ENCODE measurements at regions not wholly inside any gene's neighbourhood (a gene's known extent, or its start where the extent isn't known, plus 50 kb on each side); places are given as distances from the start of the nearest gene placed in this dataset.

DNA sequence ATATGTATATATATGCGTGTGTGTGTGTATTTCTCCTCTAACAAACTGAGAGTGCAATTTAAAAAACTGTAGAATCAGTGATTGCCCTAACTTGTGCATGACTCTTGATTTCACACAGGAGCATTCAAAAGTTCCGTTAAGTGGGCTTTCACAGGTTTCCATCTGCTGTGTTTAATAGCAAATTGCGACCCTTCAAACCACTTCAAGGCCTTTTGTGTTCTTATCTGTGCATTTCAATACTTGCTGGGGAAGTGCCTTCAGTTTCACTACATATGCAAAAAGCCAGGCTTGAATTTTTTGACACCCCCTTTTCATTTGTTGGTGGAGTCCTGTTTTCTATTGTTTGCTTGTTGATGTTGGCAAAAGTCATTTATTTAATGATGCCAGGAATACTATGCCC lies 158.0 kb downstream of the TM9SF2 start:
- no peak for DNase-seq

DNA sequence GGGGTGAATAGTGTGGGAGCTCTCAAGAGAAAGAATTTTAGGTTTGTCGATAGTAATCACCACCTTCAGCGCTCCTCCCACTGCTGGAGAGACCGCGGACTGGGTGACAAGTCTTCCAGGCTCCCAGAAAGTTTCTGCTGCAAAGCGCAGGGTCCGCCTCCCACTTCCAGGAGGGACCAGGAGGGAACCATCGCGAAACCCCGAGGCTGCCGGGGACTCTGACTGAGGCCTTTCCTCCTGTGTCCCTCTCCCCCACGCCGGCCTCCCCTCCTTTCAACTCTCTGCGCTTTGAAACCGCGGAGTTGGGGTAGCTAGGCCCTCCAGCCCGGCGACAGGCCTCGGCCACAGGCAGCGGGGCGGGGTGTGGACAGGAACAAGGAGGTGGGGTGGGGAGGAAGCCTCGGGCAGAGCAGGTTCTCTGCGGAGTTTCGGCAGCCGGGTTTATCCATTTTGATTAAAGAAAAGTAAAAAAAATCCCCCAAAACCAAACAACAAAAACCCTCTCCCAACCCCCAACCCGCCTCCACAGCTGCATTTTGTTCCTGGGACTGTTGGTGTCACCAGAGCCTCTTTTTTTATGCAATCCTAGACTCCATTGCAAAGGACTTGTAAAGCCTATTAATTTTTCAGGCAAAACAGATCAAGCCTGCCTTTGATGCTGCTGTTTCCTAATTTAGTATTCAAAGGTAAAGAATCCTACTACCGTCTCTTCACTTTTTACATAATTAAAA lies 157.2 kb downstream of the TM9SF2 start:
- DNase-seq: peak; percentile 55

DNA sequence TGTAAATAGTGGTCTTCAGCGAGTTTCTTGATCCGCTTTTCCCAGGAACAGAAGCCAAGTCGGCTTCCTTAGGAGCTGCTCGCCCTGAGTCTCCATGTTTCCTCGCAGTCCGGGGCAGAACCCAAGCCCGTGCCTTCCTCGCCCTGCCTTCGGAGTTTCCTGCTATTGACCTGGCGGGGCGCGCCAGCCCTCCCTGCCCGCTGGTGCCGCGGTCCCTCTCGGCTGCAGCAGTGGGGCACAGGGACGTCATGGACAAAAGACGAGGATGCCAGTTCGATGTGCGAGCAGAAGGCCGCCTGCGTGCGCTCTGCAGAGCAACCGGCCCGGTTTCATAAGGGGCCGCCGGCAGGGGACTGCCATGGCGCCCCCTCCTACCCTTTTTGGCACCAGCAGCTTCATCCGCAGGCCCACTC lies 156.6 kb downstream of the TM9SF2 start:
- no peak for DNase-seq

DNA sequence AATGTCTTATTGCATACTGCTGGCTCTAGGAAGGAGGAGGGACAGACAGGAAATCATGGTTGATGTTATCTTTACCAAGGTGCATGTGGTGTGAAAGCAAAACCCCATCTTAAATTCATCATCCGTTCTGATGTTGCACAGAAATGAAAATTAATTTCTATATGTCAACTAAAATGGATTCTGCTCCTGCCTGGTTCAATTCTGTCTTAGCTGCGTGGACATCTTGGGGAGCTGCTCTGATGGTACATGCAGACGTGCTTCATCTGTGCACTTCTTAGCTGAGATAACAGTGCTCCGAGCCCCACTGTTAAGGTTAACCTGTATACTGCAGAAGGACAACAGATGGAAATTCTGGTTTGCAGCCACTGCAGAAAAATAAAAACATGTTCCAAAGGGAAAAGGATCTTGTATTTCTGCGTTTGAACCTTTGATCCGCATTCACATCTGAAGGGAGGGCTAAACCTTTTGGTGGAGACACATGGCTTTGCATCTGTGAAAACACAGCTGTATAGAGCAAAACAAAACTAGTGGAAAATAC lies 155.6 kb downstream of the TM9SF2 start:
- DNase-seq: peak; percentile 18

DNA sequence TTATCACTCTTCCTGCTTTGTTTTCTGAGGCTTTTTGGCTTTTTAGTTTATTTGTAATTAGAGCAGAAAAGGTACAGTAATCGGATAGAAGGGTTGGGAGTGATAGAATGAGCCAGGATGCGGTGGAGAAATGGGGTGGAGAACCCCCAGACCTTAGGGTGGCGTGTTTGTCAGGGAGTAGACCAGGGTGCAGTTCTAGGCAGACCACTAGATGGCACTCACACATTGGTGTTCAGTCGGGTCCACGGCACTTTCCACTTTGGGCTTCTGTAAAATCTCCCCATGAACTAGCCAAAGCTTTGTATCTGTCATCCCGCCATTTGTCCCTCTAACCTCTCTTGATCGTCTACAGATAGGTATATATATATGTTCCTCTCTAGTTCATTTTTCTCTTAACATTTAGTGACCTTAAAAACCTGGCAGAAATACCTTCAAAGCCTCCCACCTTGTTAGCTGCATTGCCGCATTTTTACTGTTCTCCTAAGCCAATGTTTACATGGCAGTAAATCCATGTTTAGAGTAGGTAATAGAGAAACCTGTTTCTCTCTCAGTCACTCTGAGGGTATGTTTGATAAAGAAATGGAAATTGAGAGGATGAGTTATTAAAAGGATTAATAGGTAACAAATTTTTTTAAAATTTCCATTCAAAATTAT lies 154.9 kb downstream of the TM9SF2 start:
- peak; percentile 75 for DNase-seq

DNA sequence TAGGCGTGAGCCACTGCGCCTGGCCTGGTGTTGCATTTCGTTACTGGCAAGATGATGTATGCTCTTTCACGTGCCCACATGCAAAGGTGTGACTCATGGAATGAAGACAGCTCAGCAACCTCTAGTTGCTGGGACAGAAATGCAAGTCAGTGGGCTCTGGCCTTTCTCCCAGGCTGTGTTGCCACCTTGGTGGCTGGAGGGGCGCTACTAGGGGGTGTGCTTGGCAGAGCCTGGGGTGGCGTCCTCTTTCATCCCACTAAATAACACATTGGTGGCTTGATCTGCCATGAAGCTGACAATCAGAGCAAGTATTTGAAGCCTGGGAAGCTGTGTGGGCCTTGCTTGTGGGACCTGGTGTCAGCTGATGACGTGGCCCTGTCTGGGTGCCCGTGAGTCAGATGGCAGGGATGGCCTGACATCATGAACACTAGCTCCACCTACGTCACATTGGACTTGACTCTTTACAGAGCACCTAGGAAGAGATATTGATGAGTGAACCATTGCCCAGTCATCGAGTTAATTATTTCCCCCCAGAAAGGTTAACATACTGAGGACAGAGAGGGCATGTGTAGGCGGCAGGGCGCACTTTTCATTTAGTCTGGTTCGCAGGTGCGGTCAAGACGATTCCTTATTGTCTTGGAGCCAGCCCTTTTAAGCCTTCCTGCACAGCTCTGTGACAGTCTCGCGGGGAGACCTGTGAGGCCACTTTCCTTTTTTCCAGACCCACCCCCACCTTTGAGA lies 154.2 kb downstream of the TM9SF2 start:
- no peak for DNase-seq

- no peak for DNase-seq
Observed at GRCh38 chr13:99654076-99654475, 152.8 kb downstream of the TM9SF2 start.

DNA sequence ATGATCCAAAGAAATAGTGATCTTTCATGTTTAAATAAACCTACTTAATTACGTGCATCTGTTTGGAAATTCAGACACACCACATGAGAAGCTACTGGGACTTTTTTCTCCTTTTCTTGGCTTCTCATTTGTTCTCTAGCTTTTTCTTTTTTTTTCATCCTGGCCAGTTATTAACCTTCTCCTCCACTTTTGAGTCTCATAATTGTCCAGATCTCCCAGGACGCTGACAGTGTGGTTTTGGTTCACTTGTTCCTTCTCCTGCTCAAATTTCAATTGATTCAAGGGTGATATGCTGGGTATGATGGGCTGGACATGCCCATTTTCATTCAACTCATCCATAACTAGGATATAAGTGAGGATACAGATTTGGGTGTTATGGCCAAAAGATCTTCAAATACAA lies 152.3 kb downstream of the TM9SF2 start:
- no peak for DNase-seq

- no peak for DNase-seq
Observed at GRCh38 chr13:99652901-99653300, 151.6 kb downstream of the TM9SF2 start.

DNA sequence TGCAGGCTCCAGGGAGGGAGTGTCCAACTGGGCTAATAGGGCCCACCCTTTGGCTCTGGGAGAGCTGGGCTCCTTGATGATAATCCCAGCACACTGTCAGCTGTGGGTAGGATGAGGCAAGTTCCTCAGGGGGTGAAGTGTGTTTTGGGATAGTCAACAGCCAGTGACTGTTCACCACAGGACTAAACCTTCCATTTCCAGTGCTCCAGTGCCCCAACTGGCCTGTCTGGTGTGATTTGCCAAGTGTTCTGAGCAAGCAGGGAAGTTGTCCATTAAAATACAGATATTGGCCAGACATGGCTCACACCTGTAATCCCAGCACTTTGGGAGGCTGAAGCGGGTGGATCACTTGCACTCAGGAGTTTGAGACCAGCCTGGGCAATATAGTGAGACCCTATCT lies 150.9 kb downstream of the TM9SF2 start:
- no peak for DNase-seq

GRCh38 chr13:99651016-99651415 lies 149.7 kb downstream of the TM9SF2 start:
- no peak for DNase-seq

GRCh38 chr13:99650410-99650809 lies 149.1 kb downstream of the TM9SF2 start:
- DNase-seq: no peak

- DNase-seq: no peak
Observed at GRCh38 chr13:99648927-99649326, 147.7 kb downstream of the TM9SF2 start.

DNA sequence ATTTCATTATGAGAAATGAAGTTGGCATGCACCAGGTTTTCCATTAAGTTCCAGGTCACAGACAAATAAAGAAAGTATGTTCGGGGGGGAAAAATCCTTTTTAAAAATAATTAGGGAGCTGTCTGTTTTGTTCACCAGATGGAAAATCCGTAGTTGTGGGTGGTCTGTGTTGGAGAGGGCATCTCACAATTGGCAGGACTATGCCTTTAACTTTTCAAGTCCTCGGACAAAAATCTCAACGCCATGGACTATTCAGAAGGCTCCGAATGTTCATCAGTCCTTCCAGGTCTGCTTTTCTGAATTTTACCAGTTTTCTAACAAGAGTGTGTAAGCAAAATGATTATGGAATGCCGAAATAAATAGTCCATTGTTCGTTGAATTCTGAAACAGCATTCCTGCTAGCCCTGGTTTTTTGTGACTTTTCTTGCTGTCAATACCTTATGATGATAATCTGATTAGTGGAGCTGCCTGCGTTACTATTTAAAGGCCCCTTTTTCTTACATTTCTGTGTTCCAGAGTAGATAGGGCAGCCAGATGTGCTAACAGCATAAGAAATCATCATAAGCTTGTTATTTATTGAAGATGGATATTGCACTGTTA lies 146.9 kb downstream of the TM9SF2 start:
- DNase-seq: no peak

- no peak for DNase-seq
Observed at GRCh38 chr13:99647596-99647985, 146.3 kb downstream of the TM9SF2 start.

GRCh38 chr13:99646866-99647595 lies 145.8 kb downstream of the TM9SF2 start:
- no peak for DNase-seq

GRCh38 chr13:99642841-99643240 lies 141.6 kb downstream of the TM9SF2 start:
- DNase-seq: no peak

DNA sequence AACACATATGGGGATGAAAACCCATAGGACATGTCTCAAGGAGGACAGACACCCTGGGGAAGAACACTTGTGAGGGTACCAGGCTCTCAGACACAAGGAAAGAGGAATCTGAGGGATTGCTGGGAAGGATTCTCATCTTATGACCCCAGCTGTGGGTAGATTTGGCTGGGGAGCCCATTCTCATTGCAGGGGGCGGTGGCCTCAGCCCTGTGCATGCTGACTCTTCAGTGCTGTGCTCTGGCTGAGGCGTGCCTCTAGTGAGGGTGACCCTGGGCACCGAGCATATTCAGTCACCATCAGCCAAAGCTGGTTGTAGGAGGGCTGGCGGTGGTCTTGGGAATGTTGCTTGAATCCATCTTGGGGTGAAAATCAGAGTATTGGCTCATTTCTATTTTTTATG lies 140.7 kb downstream of the TM9SF2 start:
- DNase-seq: no peak

- DNase-seq: no peak
Observed at GRCh38 chr13:99640260-99640659, 139.0 kb downstream of the TM9SF2 start.

DNA sequence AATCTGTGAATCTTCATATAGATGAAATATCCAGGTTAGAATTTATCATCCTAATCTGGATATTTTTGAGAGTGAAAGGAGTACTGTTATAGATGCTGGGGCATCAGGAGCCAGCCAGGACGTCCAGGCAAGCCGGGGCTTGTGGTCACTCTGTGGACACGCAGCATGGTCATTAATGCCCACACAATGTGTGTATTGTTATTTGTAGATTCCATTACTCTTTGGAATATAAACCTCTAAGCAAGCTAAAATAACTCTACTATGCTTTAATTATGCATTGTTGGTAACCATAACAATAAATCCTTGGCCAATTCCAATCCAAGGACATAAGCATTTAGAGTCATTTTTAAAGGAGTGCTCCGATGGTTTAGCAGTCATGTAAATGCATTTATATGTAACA lies 137.9 kb downstream of the TM9SF2 start:
- no peak for DNase-seq

GRCh38 chr13:99636728-99637353 lies 135.6 kb downstream of the TM9SF2 start:
- DNase-seq: no peak

- no peak for DNase-seq
Observed at GRCh38 chr13:99636306-99636705, 135.0 kb downstream of the TM9SF2 start.
